GM18951 (cell line): ENCODE measurements at regions not wholly inside any gene's neighbourhood (a gene's known extent, or its start where the extent isn't known, plus 50 kb on each side); places are given as distances from the start of the nearest gene placed in this dataset.
"Not testable (repeated sequence)": the region's sequence is repeated elsewhere in the genome, so short reads cannot be mapped to it uniquely, and the experiment has no call there.

ENCODE experiments used
- POLR2A ChIP-seq: IDR thresholded peaks from 4 replicates; pipeline ENCODE4 v1.6.1; 2011; ENCODE audit warnings: mild to moderate bottlenecking; ENCODE audit not compliant: insufficient read length, insufficient read depth; ENCODE audit errors: extremely low read depth
- in situ Hi-C: fragments of 300-500 bp; cut with MboI; formaldehyde crosslinking; loops from one replicate; pipeline ENCODE4 v1.12.0; 2022; ENCODE audit warnings: low sequenced_read_pairs, mixed read lengths, inconsistent platforms; ENCODE audit not compliant: unreplicated experiment

DNA sequence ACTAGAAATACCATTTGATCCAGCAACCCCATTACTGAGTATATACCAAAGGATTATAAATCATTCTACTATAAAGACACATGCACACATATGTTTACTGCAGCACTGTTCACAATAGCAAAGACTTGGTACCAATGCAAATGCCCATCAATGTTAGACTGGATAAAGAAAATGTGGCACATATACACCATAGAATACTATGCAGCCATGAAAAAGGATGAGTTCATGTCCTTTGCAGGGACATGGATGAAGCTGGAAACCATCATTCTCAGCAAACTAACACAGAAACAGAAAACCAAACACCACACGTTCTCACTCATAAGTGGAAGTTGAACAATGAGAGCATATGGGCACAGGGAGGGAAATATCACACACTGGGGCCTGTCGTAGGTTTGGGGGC, 106.0 kb downstream of the SPATA18 start:
- in situ Hi-C loops: not testable (repeated sequence)

DNA sequence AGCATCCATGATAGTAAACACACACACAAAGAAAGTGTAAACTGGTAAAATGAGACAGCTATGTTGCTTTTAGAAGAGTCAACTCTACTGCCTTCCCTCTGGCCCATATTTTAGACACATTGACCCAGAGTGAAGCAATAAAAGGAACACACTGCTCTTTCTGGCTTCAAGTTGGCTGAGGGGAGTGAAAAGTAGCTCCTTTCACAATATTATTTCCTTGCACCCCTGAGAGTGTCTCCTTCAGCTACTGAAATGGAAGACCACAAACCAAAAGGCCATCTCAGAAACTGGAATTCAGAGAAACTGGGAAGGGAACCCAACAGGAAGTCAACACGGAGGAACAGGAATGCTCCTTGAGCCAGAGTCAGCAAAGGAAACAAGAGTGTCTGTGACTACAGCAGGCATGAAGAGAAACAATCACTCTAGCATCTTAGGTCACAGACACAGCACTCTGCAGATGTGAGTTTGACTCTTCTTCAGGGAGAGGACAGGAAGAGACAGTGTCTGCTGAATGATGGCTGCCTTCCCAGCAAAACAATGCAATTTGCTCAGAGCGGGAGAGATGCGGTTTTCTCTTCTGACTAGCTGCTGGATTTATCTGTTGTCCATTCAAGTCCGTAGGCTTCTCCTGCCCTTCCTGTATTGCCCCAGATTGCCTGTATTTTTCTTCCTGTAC, 106.7 kb downstream of the SPATA18 start:
- in situ Hi-C loops: no loop called here
- TF ChIP-seq POLR2A: no peak

DNA sequence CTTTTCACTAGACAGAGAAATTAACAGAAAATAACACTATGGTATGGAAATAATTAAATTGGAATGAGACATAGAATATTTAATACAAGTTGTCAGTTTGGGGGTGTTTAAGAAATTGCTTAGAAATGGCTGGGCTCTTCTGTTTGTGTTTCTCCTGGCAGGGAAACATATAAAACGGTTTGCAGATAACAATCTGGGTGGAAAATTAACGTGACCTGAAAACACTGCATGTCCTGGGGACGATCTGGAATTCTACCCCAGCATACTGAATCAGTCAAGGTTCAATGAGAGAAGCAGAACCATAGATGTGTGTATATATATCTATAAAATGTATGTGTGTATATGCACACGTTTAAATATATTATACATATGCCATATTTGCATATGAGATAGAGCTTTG, 109.8 kb downstream of the SPATA18 start:
- in situ Hi-C loops: no loop called here
- TF ChIP-seq POLR2A: no peak

GRCh38 chr4:52164116-52164515, 113.0 kb downstream of the SPATA18 start:
- in situ Hi-C loops: no loop called here
- TF ChIP-seq POLR2A: no peak

- in situ Hi-C loops: no loop called here
Measured at GRCh38 chr4:52172166-52172565, 121.1 kb downstream of the SPATA18 start.

DNA sequence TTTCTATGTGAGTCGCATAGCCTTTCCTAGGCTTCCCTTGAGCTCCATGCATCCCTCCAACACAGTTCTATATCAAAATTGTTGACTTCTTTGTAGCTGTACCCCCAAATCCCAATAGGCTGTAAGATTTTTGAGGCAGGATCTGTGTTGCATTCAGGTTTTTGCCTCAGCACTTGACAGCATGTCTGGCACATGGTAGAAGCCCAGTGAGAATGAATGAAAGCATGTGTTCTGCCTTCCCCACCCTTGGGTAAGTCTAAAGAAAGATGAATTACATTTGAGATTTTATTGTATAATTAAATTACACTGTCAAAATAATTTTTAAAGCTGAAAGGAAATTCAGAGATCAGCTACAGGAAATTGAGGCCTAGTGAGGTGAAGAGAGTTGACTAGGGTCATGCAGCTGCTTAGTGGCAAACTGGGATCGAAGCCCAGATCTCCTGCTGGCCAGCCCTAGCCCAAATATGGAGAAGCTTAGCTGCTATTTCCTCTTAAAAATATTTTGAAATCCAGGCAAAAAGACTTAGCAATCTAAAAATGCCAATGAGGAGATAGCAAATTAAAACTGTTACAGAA, 122.5 kb downstream of the SPATA18 start:
- no peak for TF ChIP-seq POLR2A
- in situ Hi-C loops: no loop called here

More at GRCh38 chr4:52172166-52172565, 121.1 kb downstream of the SPATA18 start:
- no peak for TF ChIP-seq POLR2A

DNA sequence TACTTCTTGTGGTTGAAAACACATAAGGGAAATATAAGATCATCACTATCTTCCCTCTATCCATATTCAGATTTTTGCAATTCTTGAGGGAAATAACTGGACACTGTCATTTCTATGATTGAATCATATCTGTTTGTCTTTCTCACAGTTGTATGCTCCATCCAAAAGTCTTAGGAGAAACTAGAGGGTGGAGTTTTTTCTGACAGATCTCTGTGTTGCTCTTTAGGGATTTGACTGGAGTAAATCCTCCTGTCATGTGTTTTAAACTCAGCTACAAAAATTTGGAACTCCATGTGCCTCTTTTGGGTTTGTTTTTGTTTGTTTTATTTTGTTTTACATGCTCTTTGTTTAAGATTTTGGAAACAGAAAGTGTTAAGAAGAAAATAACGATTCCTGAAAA, 136.5 kb downstream of the SPATA18 start:
- in situ Hi-C loops: no loop called here
- no peak for TF ChIP-seq POLR2A

DNA sequence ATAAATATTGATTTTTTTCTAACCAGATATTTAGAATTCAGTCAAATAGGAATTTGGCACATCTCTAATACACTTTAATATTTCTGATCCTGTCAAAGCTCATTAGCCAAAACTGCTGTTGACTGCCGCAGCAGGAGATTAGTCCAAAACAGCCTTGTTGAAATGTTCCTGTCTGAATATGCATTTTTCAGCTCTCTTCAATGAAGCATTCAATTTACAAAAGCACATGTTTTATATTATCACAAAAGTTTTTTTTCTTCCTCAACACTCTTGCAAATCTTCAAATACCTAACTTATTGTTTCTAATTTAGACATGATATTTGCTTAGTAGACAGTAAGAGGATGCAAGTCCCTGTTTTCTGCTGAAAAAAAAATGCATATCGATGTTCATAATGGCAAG, 140.9 kb downstream of the SPATA18 start:
- TF ChIP-seq POLR2A: no peak
- in situ Hi-C loops: no loop called here

- in situ Hi-C loops: no loop called here
- no peak for TF ChIP-seq POLR2A
Measured at GRCh38 chr4:52192721-52193135, 141.6 kb downstream of the SPATA18 start.

GRCh38 chr4:52195869-52196268, 144.8 kb downstream of the SPATA18 start:
- no peak for TF ChIP-seq POLR2A
- in situ Hi-C loops: no loop called here

DNA sequence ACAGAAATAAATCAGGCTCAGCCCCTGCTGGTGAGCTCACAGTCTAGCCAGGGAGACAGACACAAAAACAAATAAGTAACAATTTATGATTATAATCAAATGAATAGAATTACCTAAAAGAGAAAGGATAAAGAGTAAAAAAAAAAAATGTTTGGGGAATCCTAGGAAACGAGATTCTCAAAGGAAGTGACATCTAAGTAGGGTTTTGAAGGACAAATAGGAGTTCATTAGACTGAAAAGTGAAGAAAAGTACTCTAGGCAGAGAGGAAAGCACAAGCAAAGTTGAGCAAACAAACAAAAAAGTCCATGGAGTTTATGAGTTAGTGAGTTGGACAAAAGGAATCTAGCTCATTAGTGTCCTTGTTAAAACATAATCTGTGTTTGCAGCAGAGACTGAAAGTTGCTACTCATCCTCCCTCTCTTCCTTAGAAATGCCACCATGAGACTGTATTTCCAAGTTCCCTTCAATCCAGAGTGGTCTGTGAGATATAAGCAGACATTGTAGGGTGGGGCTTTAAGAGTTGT, 145.6 kb downstream of the SPATA18 start:
- in situ Hi-C loops: no loop called here
- TF ChIP-seq POLR2A: no peak

GRCh38 chr4:52197306-52197705, 146.2 kb downstream of the SPATA18 start:
- in situ Hi-C loops: no loop called here
- TF ChIP-seq POLR2A: no peak

GRCh38 chr4:52198294-52198693, 147.2 kb downstream of the SPATA18 start:
- no peak for TF ChIP-seq POLR2A
- in situ Hi-C loops: no loop called here

DNA sequence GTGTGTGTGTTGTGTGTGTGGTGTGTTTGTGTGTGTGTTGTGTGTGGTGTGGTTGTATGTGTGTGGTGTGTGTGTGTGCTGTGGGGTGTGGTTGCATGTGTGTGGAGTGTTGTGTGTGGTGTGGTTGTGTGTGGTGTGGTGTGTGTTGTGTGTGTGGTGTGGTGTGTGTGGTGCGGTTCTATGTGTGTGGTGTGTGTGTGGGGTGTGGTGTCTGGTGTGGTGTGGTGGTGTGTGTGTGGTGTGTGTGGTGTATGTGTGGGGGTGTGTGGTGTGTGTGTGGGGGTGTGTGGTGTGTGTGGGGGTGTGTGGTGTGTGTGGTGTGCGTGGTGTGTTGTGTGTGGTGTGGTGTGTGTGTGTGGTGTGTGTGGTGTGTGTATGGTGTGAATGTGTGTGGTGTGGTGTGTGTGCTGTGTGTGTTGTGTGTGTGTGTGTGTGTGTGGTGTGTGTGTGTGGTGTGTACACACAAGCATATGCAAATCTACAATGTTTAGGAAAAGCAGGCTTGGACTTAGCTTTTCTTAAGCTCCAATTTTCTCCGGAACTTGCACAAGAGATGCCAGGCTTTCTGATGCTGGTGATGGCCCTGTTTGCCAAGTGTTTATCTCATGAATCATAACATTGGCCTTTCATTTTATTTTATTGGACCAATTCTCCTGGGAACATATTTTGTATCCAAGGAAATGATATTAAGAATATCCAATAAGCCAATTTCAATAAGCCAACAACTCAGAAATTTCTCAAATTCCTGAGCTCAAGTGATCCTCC, 148.7 kb downstream of the SPATA18 start:
- in situ Hi-C loops: no loop called here
- TF ChIP-seq POLR2A: no peak
